Liver (tissue), 8 donors: ENCODE measurements at regions not wholly inside any gene's neighbourhood (a gene's known extent, or its start where the extent isn't known, plus 50 kb on each side); places are given as distances from the start of the nearest gene placed in this dataset.
A peak's percentile ranks its signal among the peaks of the same experiment; 100 is the strongest.

Experiments
- DNase-seq: peaks from one replicate; pipeline ENCODE4 v3.0.0-alpha.2; 2017; ENCODE audit warnings: low spot score
- H3K27ac ChIP-seq, 2 donors: one replicate each; pipeline ENCODE4 v1.7.0; 2013; ENCODE audit warnings: inconsistent platforms in 2 of 2, low read length in 2 of 2, control low read depth in 1 of 2, low read depth in 1 of 2, mild to moderate bottlenecking in 1 of 2
- H3K27me3 ChIP-seq, 4 donors: one replicate each; pipeline versions ENCODE4 v1.6.1 to v1.7.0; 2013; ENCODE audit warnings: low read length in 3 of 4, inconsistent platforms in 1 of 4, mild to moderate bottlenecking in 1 of 4, moderate library complexity in 1 of 4; ENCODE audit not compliant: control insufficient read depth in 4 of 4, insufficient read depth in 4 of 4
- H3K36me3 ChIP-seq, 4 donors: one replicate each; pipeline versions ENCODE4 v1.6.1 to v1.7.0; 2013; ENCODE audit warnings: low read length in 3 of 4, mild to moderate bottlenecking in 3 of 4, low read depth in 1 of 4, moderate library complexity in 1 of 4; ENCODE audit not compliant: control insufficient read depth in 4 of 4, insufficient read depth in 3 of 4
- H3K4me1 ChIP-seq, 4 donors: one replicate each; pipeline versions ENCODE4 v1.6.1 to v1.7.0; 2013; ENCODE audit warnings: low read length in 3 of 4, mild to moderate bottlenecking in 3 of 4, moderate library complexity in 1 of 4; ENCODE audit not compliant: control insufficient read depth in 4 of 4, insufficient read depth in 4 of 4
- H3K4me3 ChIP-seq, 3 donors: one replicate each; pipeline versions ENCODE4 v1.6.1 to v1.7.0; 2013; ENCODE audit warnings: low read length in 3 of 3, control low read depth in 1 of 3, low read depth in 1 of 3, mild to moderate bottlenecking in 1 of 3
- H3K9ac ChIP-seq, 2 donors: one replicate each; pipeline ENCODE4 v1.7.0; 2013; ENCODE audit warnings: low read length in 2 of 2, mild to moderate bottlenecking in 2 of 2, moderate library complexity in 2 of 2, control low read depth in 1 of 2, low read depth in 1 of 2
- H3K9me3 ChIP-seq, 4 donors: one replicate each; pipeline versions ENCODE4 v1.6.1 to v1.7.0; 2013; ENCODE audit warnings: low read length in 3 of 4; ENCODE audit not compliant: control insufficient read depth in 4 of 4
- ATF3 ChIP-seq: IDR thresholded peaks from 2 replicates; pipeline ENCODE4 v1.6.1; 2016; ENCODE audit warnings: antibody characterized with exemption
- CTCF ChIP-seq: fragments of 150-350 bp; IDR thresholded peaks from 2 replicates; pipeline ENCODE4 v1.5.1; 2017; ENCODE audit warnings: improper control_type of control experiment, low read depth, low read length; ENCODE audit not compliant: missing input control
- EGR1 ChIP-seq, 2 donors: IDR thresholded peaks; 2 replicates each; pipeline ENCODE4 v1.6.1; 2016 to 2018; ENCODE audit warnings: antibody characterized with exemption in 2 of 2, low read depth in 2 of 2
- FOXA2 ChIP-seq: IDR thresholded peaks from 2 replicates; pipeline ENCODE4 v1.6.1; 2016; ENCODE audit warnings: antibody characterized with exemption
- GABPA ChIP-seq, 2 donors: IDR thresholded peaks in 1 of 2; conservative IDR thresholded peaks in 1 of 2; 2 replicates each; pipeline ENCODE4 v1.6.1; 2016; ENCODE audit warnings: antibody characterized with exemption in 2 of 2, mild to moderate bottlenecking in 1 of 2, moderate library complexity in 1 of 2
- HNF4G ChIP-seq: IDR thresholded peaks from 2 replicates; pipeline ENCODE4 v1.6.1; 2016; ENCODE audit warnings: antibody characterized with exemption
- JUND ChIP-seq, 2 donors: IDR thresholded peaks; 2 replicates each; pipeline ENCODE4 v1.6.1; 2016; ENCODE audit warnings: antibody characterized with exemption in 2 of 2
- MAX ChIP-seq: IDR thresholded peaks from 2 replicates; pipeline ENCODE4 v1.6.1; 2016; ENCODE audit warnings: antibody characterized with exemption
- NR2F2 ChIP-seq: IDR thresholded peaks from 2 replicates; pipeline ENCODE4 v1.6.1; 2016; ENCODE audit warnings: antibody characterized with exemption
- RAD21 ChIP-seq, 2 donors: IDR thresholded peaks; 2 replicates each; pipeline ENCODE4 v1.6.1; 2016; ENCODE audit warnings: antibody characterized with exemption in 2 of 2, mild to moderate bottlenecking in 2 of 2
- REST ChIP-seq: IDR thresholded peaks from 2 replicates; pipeline ENCODE4 v1.6.1; 2016; ENCODE audit warnings: antibody characterized with exemption, mild to moderate bottlenecking
- RXRA ChIP-seq, 2 donors: IDR thresholded peaks; 2 replicates each; pipeline ENCODE4 v1.6.1; 2017 to 2018; ENCODE audit warnings: antibody characterized with exemption in 2 of 2, mild to moderate bottlenecking in 1 of 2
- SP1 ChIP-seq: IDR thresholded peaks from 2 replicates; pipeline ENCODE4 v1.6.1; 2018; ENCODE audit warnings: antibody characterized with exemption, mild to moderate bottlenecking
- YY1 ChIP-seq: IDR thresholded peaks from 2 replicates; pipeline ENCODE4 v1.6.1; 2016; ENCODE audit warnings: antibody characterized with exemption, mild to moderate bottlenecking
- ZBTB33 ChIP-seq: IDR thresholded peaks from 2 replicates; pipeline ENCODE4 v1.6.1; 2016; ENCODE audit warnings: antibody characterized with exemption
- WGBS: extraction: QIAGEN DNeasy Blood & Tissue Kit; methylation state at CpG from one replicate; pipeline ENCODE4 v1.1.7; 2013; 5-methylcytosine and 5-hydroxymethylcytosine counted together
- donor health status: healthy.
- donor health status: healthy.
- donor health status: healthy.
- donor health status: healthy.
- donor health status: healthy.

DNA sequence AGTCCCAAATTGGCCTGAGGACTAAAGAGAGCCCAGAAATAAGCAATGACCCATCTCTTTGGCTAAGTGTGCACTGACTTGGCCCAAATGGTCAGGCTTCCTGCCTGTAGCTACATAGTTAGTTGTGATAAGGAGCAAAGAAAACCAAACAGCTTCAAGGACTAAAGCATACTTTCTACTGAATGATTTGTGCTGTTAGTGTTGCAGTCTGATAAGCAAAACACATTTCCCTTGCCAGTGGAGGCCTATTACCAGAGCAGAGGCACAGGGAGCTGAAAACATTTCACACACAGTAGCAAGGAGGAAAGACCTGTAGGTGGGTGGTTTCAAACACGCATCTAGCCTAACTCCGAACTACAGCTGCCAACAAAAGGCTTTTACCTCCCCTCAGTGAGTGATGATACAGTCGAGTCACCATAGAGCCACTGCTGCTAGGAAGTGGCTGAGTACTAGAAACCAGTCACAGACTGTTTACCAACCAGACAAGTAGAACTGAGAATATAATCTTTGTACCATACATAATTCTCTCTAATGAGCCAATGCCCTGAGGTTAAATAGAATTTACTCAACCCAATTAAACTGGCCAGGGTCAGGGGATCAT, 222.3 kb upstream of the THBS1 start:
- H3K27me3 ChIP-seq = no peaks in the 10 kb centered on the region
- H3K36me3 ChIP-seq = no peaks in the 10 kb centered on the region
- no peaks in the 10 kb centered on the region for H3K9me3 ChIP-seq
- no peak for DNase-seq
- peak overlapping the region; percentile 15 to 42 for H3K27ac ChIP-seq
- H3K9ac ChIP-seq = no peak overlapping the region
- no peak overlapping the region for H3K4me3 ChIP-seq
- TF ChIP-seq CTCF (no peak), RAD21 (IDR thresholded peaks at IDR 0.05) (peak in 1 of 2 donors; percentile 18), GABPA (IDR thresholded peaks at IDR 0.05 in 1 of 2, conservative IDR thresholded peaks at IDR 0.05 in 1 of 2) (no peak), JUND (IDR thresholded peaks at IDR 0.05) (no peak), EGR1 (IDR thresholded peaks at IDR 0.05; ENCODE audit: low read depth in 2 of 2) (no peak), YY1 (no peak), NR2F2 (peak; percentile 26), SP1 (peak; percentile 8), MAX (no peak), ATF3 (no peak), HNF4G (no peak), RXRA (IDR thresholded peaks at IDR 0.05) (peak in 1 of 2 donors; percentile 18), REST (no peak)
- H3K4me1 ChIP-seq = peaks cover 6 to 44% (median 28%) of the 10 kb centered on the region in 4 donors
- WGBS = 67% methylated on average over 3 of the region's 3 CpGs

DNA sequence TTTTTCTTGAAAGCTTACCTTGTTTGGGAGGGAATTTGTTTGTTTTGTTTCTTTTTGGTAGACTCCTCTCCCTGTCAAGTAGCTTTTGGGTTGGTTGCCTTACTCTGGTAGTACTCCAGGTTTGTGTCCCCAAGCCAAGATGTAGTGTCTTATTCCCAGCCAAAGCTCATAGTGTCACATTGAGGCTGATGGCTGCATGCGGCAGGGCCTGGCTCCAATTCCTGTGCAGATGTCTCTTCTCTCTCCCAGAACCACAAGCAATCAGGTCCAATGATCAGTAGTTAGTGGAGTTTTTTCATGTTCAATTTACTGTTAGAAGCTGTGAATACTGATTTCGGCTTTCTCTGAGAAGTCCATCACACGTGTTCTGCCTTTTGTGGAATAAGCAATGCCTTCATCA, 221.1 kb upstream of the THBS1 start:
- Histone ChIP-seq H3K27me3 (no peaks in the 10 kb centered on the region), H3K9me3 (no peaks in the 10 kb centered on the region), H3K9ac (no peak overlapping the region), H3K27ac (peak overlapping the region; percentile 42 to 64), H3K36me3 (no peaks in the 10 kb centered on the region), H3K4me1 (peaks cover 6 to 57% (median 36%) of the 10 kb centered on the region in 4 donors), H3K4me3 (no peak overlapping the region)
- DNase-seq = no peak
- WGBS = 59% methylated on average over 3 of the region's 3 CpGs
- TF ChIP-seq REST = no peak
- TF ChIP-seq RAD21 (IDR thresholded peaks at IDR 0.05) = no peak
- TF ChIP-seq YY1 = no peak
- TF ChIP-seq HNF4G = no peak
- TF ChIP-seq SP1 = no peak
- TF ChIP-seq EGR1 (IDR thresholded peaks at IDR 0.05; ENCODE audit: low read depth in 2 of 2) = no peak
- TF ChIP-seq ZBTB33 = no peak
- no peak for TF ChIP-seq RXRA (IDR thresholded peaks at IDR 0.05)
- TF ChIP-seq NR2F2 = no peak
- TF ChIP-seq CTCF = no peak
- TF ChIP-seq MAX = no peak
- TF ChIP-seq FOXA2 = no peak
- TF ChIP-seq ATF3 = no peak
- no peak for TF ChIP-seq GABPA (IDR thresholded peaks at IDR 0.05 in 1 of 2, conservative IDR thresholded peaks at IDR 0.05 in 1 of 2)
